Fibroblast of villous mesenchyme (primary cell): ENCODE measurements at regions not wholly inside any gene's neighbourhood (a gene's known extent, or its start where the extent isn't known, plus 50 kb on each side); places are given as distances from the start of the nearest gene placed in this dataset.

Source experiments
- DNase-seq: peaks from one replicate; pipeline ENCODE4 v3.0.0-alpha.2; 2010; ENCODE audit warnings: low read depth
- H3K4me3 ChIP-seq: 2 replicates; pipeline ENCODE4 v1.5.1; 2011; ENCODE audit warnings: low read depth, mild to moderate bottlenecking, low read length
- TF ChIP-seq, protein P1 (sequence below): IDR thresholded peaks from 2 replicates; pipeline ENCODE4 v1.5.1; 2012; ENCODE audit warnings: low read depth, mild to moderate bottlenecking, low read length; ENCODE audit not compliant: insufficient read depth

DNA sequence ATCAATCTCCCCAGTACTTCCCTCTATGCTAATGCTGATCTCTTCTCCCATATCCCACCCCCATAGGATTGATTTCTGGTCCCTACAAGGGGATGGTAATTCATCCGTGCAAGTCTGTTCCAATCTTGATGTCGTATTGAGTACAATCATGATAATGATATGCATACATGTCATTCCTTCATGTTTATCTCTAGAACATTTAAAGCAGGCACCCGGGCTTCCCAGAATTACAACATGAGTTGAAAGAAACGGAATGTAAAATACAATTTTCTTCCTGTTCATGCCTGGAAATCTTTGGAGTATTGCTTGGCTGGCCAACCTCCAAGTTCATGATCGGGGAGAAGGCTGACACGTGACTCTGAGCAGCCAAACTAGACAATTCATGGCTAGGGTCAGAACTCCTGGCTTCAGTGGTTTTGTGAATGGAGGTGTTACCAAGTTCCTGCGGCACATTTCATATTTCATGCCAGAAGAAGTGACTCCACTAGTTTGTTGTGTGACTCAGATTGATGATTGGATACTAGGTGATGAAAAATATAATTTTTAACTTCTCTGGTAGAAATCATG lies 66.6 kb downstream of the C9orf152 start:
- peak; percentile 92 for DNase-seq
- TF ChIP-seq, protein P1, sequence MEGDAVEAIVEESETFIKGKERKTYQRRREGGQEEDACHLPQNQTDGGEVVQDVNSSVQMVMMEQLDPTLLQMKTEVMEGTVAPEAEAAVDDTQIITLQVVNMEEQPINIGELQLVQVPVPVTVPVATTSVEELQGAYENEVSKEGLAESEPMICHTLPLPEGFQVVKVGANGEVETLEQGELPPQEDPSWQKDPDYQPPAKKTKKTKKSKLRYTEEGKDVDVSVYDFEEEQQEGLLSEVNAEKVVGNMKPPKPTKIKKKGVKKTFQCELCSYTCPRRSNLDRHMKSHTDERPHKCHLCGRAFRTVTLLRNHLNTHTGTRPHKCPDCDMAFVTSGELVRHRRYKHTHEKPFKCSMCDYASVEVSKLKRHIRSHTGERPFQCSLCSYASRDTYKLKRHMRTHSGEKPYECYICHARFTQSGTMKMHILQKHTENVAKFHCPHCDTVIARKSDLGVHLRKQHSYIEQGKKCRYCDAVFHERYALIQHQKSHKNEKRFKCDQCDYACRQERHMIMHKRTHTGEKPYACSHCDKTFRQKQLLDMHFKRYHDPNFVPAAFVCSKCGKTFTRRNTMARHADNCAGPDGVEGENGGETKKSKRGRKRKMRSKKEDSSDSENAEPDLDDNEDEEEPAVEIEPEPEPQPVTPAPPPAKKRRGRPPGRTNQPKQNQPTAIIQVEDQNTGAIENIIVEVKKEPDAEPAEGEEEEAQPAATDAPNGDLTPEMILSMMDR: no peak
- no peak overlapping the region for H3K4me3 ChIP-seq

DNA sequence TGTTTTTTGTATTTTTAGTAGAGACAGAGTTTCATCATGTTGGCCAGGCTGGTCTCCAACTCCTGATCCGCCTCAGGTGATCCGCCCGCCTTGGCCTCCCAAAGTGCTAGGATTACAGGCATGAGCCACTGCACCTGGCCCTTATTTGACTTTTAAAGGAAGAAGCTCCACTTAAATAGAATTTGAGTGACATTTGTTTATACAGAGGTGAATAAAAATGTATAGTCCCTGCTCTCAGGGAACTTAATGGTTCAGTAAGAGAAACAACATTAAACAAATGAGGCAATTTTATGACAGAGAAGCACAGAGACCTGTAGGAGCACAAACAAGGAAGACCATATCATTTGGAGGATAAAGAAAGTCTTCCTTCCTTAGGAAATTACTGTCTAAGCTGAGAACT lies 65.7 kb downstream of the C9orf152 start:
- H3K4me3 ChIP-seq: no peak overlapping the region
- DNase-seq: no peak
- TF ChIP-seq, protein P1: no peak

DNA sequence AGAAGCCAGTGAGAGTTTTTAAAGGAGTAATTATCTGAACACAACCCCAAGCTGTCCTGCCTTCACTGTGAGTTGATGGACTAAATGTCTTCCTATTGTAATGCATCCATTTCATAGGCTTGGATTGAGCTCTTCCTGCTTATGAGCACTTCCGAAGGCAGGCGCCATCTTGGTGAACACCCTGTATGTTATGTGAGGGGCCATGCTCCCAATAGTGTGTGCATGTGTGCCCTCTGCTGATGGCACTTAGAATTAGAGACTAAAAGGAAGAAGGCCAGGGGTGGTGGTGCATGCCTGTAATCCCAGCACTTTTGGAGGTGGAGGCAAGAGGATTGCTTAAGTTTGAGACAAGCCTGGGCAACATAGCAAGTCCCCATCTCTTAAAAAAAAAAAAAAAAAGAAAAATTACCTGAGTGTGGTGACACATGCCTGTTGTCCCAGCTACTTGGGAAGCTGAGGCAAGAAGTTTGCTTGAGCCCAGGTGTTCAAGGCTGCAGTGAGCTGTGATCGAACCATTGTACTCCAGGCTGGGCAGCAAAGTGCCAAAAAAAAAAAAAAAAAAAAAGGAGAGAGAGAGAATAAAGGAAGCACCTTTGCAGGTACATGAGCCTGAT lies 65.0 kb downstream of the C9orf152 start:
- DNase-seq: no peak
- no peak overlapping the region for H3K4me3 ChIP-seq
- TF ChIP-seq, protein P1: peak; percentile 22

DNA sequence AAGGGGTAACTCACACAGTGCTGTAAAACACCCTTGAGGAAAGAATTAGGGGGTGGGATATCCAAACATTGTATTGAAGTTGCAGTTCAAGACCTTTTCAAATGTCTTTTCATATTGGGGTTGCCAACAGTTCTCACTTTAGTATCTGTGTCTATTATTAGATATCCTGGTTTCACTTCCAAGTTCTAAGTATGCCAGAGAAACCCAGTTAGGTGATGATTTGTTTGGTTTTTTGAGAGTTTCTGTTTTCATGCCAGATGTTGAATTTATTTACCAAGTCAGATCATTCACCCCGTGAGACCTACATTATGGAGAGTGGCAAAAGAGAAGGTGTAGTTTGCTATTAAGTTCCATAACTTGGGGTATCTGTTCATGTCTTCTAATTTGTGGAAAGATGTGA lies 64.5 kb downstream of the C9orf152 start:
- H3K4me3 ChIP-seq: no peak overlapping the region
- TF ChIP-seq, protein P1: no peak
- no peak for DNase-seq

DNA sequence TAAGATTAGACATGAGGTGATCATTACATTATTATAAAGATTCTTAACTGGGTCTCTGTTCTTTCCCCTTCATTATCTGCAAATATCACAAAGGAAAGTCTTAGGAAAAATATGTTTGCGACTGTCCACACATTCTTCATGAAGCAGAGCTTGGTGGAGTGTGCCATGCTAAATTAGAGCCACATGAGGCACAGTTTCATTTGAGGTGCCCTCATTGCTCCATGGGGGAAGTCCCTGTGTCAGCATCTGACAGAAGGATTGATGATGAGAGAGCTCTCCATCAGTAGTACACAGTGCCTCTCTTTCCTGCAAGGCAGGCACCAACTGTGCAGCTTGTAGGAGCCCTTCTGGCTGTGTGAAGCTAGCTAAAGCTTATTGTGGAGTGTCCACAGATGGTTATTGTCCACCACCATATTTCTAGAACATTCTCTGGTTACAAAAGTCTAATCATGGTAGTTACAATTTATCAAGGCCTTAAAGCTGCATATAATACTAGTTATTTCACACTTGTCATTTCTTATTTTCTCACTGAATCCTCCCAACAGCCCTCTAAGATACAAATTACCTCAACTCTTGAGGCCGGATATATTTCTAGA lies 63.9 kb downstream of the C9orf152 start:
- TF ChIP-seq, protein P1: no peak
- no peak for DNase-seq
- no peak overlapping the region for H3K4me3 ChIP-seq

DNA sequence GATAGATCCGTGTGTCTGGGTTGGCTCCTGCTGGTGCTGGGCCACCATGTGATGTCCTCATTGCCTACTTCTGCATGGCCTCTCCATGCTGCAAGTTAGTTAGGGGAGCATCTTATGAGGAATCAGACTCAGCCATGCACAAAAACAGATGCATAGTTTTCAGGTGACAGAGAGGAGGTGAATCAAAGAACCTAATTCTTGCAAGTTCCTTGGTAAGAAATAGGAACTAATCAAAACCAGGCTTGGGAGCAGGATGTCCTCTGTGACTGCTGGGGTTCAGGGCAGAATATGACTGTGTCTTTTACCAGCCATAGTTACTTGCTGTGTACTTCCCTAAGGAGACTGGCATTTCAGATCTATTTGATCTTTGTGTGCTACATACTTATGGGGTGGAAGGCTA lies 61.6 kb downstream of the C9orf152 start:
- DNase-seq: no peak
- TF ChIP-seq, protein P1: no peak
- H3K4me3 ChIP-seq: no peak overlapping the region
